Spleen (tissue), 7 donors: ENCODE measurements at regions not wholly inside any gene's neighbourhood (a gene's known extent, or its start where the extent isn't known, plus 50 kb on each side); places are given as distances from the start of the nearest gene placed in this dataset.

Experiments used
- POLR2AphosphoS5 ChIP-seq, 3 donors: sonication (generic); formaldehyde crosslinking; IDR thresholded peaks; one replicate each; pipeline ENCODE4 v1.5.1; 2017; ENCODE audit warnings: antibody characterized with exemption in 3 of 3
- TF ChIP-seq, protein P1 (sequence below), 11 experiments: fragments of 200-600 bp in 7 of 11; fragments of 450-650 bp in 4 of 11; sonication (generic) in 4 of 11; IDR thresholded peaks in 8 of 11; conservative IDR thresholded peaks in 3 of 11; 1 replicate in 7 of 11; 2 replicates in 4 of 11; pipeline versions ENCODE4 v1.4.0 to v1.8.0; 2016 to 2021; ENCODE audit warnings: antibody characterized with exemption in 11 of 11, inconsistent platforms in 4 of 11, mild to moderate bottlenecking in 1 of 11
- donor health status: DM: no; HTN: no; CAD: no; lungs with moderate emphysema.
- donor health status: DM: no; HTN: no; CAD: no.
- donor health status: DM: no; HTN: no; CAD: no.

DNA sequence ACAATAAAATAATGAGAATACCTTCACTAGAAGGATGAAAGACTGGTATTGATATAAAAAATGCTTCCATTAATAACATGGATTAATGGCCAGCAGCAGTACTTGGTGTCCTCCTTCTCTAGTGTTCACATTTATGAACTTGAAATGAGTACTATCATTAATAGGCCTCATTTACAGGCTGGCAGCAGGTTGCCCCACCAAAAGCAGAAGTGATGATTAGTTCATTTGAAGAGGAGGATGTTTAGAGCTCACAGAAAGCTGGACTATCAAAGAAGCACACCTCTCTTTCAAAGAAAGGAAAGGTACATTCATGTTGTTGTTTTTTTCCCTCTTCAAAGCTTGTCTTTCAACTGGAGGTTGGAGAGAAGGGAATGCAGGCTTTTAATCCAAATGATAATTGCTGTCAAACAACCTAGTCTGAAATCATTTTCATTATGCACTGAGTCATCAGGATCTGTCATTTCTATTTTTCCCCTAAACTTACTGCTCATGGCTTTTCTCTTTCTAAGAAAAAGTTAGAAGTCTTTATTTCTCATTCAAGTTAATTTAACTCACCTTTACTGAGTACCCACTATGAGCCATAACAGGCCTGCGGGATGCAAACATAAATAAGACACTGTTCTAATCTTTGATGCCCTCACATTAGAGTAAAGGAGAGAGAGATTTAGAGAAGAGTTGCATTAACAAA lies 157.9 kb upstream of the GRIP1 start:
- no peak for TF ChIP-seq POLR2AphosphoS5 (IDR thresholded peaks at IDR 0.05)
- TF ChIP-seq, protein P1, sequence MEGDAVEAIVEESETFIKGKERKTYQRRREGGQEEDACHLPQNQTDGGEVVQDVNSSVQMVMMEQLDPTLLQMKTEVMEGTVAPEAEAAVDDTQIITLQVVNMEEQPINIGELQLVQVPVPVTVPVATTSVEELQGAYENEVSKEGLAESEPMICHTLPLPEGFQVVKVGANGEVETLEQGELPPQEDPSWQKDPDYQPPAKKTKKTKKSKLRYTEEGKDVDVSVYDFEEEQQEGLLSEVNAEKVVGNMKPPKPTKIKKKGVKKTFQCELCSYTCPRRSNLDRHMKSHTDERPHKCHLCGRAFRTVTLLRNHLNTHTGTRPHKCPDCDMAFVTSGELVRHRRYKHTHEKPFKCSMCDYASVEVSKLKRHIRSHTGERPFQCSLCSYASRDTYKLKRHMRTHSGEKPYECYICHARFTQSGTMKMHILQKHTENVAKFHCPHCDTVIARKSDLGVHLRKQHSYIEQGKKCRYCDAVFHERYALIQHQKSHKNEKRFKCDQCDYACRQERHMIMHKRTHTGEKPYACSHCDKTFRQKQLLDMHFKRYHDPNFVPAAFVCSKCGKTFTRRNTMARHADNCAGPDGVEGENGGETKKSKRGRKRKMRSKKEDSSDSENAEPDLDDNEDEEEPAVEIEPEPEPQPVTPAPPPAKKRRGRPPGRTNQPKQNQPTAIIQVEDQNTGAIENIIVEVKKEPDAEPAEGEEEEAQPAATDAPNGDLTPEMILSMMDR (IDR thresholded peaks at IDR 0.05 in 8 of 11, conservative IDR thresholded peaks at IDR 0.05 in 3 of 11): no peak
